BE2C (cell line): ENCODE measurements at regions not wholly inside any gene's neighbourhood (a gene's known extent, or its start where the extent isn't known, plus 50 kb on each side); places are given as distances from the start of the nearest gene placed in this dataset.

ENCODE experiments used
- DNase-seq: peaks from one replicate; pipeline ENCODE4 v3.0.0-alpha.2; 2020
- H3K27me3 ChIP-seq: fragments of 250-450 bp; sonication (Bioruptor Pico); 2 replicates; pipeline ENCODE4 v1.5.1; 2020; ENCODE audit warnings: mild to moderate bottlenecking
- H3K36me3 ChIP-seq: fragments of 250-450 bp; sonication (Bioruptor Pico); 2 replicates; pipeline ENCODE4 v1.5.1; 2020; ENCODE audit warnings: mild to moderate bottlenecking
- H3K4me1 ChIP-seq: fragments of 250-450 bp; sonication (Bioruptor Pico); 2 replicates; pipeline ENCODE4 v1.5.1; 2020
- H3K4me3 ChIP-seq: 2 replicates; pipeline ENCODE4 v1.5.1; 2011; ENCODE audit warnings: low read depth, low read length
- H3K9me3 ChIP-seq: fragments of 250-450 bp; sonication (Bioruptor Pico); 2 replicates; pipeline ENCODE4 v1.5.1; 2020
- TF ChIP-seq, protein P1 (sequence below): IDR thresholded peaks from 2 replicates; pipeline ENCODE4 v1.5.1; 2012; ENCODE audit warnings: mild to moderate bottlenecking, low read depth, low read length

DNA sequence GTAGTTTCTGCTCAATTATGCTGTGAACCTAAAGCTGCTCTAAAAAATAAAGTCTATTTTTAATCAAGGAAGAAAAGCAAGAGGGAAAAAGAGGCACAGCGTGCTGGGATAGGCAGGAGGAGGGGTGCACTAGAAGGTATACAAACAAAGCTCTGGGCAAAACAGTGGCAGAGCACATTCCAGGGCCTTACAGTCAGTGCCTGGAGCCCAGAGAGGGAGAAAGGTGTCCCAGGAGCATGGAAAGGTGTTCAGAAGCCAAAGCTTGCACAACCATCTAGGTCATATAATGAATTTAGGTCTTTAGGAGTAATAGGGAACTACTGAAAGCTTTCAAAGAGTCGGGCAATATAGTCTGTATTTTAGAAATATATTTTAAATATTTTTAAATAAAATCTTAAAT is 163.6 kb upstream of the PALMD start:
- Histone ChIP-seq H3K4me3 (no peak overlapping the region), H3K27me3 (no peaks in the 10 kb centered on the region), H3K9me3 (no peaks in the 10 kb centered on the region), H3K36me3 (no peaks in the 10 kb centered on the region), H3K4me1 (no peaks in the 10 kb centered on the region; the same call in 1 of the 2 replicates)
- no peak for DNase-seq
- TF ChIP-seq, protein P1, sequence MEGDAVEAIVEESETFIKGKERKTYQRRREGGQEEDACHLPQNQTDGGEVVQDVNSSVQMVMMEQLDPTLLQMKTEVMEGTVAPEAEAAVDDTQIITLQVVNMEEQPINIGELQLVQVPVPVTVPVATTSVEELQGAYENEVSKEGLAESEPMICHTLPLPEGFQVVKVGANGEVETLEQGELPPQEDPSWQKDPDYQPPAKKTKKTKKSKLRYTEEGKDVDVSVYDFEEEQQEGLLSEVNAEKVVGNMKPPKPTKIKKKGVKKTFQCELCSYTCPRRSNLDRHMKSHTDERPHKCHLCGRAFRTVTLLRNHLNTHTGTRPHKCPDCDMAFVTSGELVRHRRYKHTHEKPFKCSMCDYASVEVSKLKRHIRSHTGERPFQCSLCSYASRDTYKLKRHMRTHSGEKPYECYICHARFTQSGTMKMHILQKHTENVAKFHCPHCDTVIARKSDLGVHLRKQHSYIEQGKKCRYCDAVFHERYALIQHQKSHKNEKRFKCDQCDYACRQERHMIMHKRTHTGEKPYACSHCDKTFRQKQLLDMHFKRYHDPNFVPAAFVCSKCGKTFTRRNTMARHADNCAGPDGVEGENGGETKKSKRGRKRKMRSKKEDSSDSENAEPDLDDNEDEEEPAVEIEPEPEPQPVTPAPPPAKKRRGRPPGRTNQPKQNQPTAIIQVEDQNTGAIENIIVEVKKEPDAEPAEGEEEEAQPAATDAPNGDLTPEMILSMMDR = no peak

DNA sequence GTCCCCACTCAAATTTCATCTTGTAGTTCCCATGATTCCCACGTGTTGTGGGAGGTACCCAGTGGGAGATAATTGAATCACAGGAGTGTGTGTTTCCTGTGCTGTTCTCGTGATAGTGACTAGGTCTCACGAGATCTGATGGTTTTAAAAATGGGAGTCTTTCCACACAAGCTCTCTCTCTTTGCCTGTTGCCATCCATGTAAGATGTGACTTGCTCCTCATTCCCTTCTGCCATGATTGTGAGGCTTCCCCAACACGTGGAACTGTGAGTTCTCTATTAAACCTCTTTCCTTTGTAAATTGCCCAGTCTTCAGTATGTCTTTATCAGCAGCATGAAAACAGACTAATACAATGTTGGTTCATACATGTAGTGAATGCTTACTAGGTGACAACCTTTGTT is 163.2 kb upstream of the PALMD start:
- H3K4me1 ChIP-seq = no peaks in the 10 kb centered on the region; the same call in 1 of the 2 replicates
- TF ChIP-seq, protein P1 = no peak
- H3K36me3 ChIP-seq = no peaks in the 10 kb centered on the region
- no peak overlapping the region for H3K4me3 ChIP-seq
- H3K9me3 ChIP-seq = no peaks in the 10 kb centered on the region
- H3K27me3 ChIP-seq = no peaks in the 10 kb centered on the region
- no peak for DNase-seq

DNA sequence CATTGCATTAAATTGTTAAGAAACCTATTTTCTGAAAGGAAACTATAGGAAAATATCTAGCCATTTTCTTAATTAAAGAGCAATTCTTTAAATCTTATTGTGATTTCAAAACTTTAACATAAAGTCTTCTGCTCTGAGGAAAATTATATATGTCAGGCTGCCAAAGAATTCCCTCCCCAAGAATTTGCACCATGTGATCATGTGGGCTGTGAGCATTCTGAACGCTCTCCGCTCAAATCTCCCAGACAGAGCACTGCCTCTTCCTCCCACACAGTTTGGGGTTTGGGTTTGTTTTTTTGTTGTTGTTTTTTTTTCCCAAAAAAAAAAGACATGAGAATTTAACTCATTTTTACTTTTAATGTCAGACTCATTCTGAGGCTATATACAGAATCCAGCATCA is 155.9 kb upstream of the PALMD start:
- H3K27me3 ChIP-seq = no peaks in the 10 kb centered on the region
- H3K4me1 ChIP-seq = no peaks in the 10 kb centered on the region
- H3K9me3 ChIP-seq = no peaks in the 10 kb centered on the region
- H3K4me3 ChIP-seq = no peak overlapping the region
- no peaks in the 10 kb centered on the region for H3K36me3 ChIP-seq
- TF ChIP-seq, protein P1 = no peak
- no peak for DNase-seq

GRCh38 chr1:99496067-99496466 is 149.8 kb upstream of the PALMD start:
- DNase-seq = no peak
- Histone ChIP-seq H3K36me3 (no peaks in the 10 kb centered on the region), H3K9me3 (no peaks in the 10 kb centered on the region), H3K4me3 (no peak overlapping the region), H3K27me3 (no peaks in the 10 kb centered on the region), H3K4me1 (no peaks in the 10 kb centered on the region)
- TF ChIP-seq, protein P1 = no peak

DNA sequence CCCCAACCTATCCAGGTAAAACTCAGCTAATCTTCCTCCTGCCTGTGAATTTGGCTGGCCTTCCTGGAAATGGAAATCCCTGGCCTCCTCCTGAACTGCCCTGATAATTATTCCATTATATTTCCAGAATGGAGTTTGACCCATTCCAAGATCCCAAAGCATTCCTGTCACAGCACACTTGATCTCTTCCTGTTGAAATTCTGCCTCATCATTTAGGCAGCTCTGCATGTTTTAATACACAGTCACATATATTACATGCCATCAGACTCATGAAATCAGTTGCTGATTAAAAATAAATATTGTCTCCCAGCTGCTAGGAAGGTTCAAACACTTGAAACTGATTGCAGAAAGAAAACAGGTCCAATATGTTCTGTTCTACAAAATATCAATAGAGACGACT is 148.2 kb upstream of the PALMD start:
- no peak for DNase-seq
- TF ChIP-seq, protein P1 = no peak
- Histone ChIP-seq H3K27me3 (no peaks in the 10 kb centered on the region), H3K9me3 (no peaks in the 10 kb centered on the region), H3K36me3 (no peaks in the 10 kb centered on the region), H3K4me1 (no peaks in the 10 kb centered on the region), H3K4me3 (no peak overlapping the region)

- H3K36me3 ChIP-seq = no peaks in the 10 kb centered on the region
- no peaks in the 10 kb centered on the region for H3K4me1 ChIP-seq
- no peaks in the 10 kb centered on the region for H3K27me3 ChIP-seq
- no peak for DNase-seq
- no peak overlapping the region for H3K4me3 ChIP-seq
- TF ChIP-seq, protein P1 = no peak
- 0 out of 2 replicates have a peak, but pooled peaks cover 4% of the 10 kb centered on the region for H3K9me3 ChIP-seq
Measured at GRCh38 chr1:99500541-99500940, 145.4 kb upstream of the PALMD start.
